ENCODE measurements at regions not wholly inside any gene's neighbourhood (a gene's known extent, or its start where the extent isn't known, plus 50 kb on each side); places are given as distances from the start of the nearest gene placed in this dataset.

DNA sequence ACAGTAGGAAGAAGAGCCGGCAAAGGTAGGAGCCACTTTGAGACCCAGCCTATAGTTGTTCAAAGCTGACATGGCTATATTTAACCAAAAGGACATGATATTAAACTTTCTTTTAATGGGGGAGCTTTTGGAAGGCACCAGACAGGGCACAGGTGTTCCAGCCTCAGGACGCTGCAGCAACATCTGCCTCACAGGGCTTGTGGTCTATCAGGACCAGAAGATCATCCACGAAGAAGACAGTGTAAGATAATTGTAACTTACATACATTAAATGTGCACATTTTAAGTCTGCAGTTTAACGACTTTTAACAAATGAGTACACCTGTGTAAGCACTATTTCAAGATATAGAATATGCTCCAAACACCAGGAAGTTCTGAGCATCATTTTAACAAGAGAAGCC, 168.2 kb upstream of the PMEPA1 start:
- DNase-seq (ENCODE audit: low read depth in 2 of 2) = no peak

DNA sequence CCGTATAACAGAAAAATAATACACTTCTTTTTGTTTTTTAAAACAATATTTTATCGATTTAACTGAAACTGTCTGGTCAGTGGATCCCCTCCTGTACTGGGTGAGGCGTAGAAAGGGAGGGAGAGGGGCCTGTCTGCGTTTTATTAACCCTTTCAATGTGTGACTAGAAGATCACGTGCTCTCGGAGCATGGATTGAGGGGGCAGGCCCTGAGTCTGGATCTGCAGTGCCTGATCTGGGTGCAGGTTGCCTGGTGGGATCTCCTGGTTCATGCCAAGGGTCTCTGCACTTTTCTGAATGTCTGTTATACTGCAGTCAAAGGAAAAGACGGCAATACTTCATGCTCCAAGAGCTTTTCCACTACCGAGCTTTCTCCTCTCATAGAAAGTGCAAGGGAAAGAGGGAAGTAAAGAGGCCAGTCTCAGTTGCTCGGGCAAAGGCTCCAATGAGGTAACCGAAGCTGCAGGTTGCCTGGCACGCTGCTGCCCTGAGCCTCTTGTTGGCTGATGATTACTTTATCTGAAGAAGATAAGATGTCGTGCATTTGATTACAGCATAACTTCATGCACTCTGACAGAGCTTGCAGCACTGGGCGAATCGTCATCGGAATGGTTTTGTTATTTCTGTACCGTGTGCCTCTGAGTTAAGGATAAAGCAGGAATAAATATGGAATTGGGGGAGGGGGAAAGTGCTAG, 167.5 kb upstream of the PMEPA1 start:
- no peak for DNase-seq (ENCODE audit: low read depth in 2 of 2)

DNA sequence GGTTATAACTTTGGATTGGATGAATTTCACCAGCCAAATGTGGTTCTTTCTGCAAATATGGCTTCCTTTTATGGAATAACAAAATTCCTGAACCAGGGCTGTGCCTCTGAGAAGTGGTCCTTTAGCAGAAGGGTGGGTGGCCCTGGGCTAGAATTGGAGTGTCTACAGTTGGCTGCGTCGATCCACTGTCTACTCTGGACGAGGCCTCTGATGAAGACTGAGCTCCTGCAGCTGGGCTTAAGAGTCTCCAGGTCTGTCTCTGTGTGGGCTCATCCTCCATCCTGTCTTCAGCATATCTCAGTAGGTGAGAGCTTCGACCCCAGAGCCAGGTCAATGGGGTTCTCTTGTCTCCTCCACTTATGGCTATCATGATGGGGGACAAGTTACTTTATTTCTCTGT, 166.3 kb upstream of the PMEPA1 start:
- DNase-seq (ENCODE audit: low read depth in 2 of 2) = no peak

DNA sequence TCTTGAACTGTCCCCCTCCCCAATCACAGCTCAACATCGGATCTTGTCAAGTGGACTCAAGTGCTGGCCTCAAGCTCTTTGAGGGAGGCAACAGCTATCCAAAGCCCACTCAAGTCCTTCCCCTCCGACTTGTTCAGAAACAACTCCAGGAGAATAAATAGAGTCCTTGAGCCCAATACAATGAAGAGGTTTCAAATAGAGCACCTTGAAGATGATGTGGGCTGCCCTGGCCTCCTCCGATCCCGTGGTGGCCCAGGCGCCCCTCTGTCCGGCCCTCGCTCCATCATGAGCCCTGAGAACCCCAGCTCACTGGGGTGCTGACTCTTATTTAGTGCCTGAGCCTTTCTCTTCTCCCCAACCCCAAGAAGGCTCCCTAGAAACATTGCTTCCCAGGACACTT, 164.3 kb upstream of the PMEPA1 start:
- no peak for DNase-seq (ENCODE audit: low read depth in 2 of 2)

DNA sequence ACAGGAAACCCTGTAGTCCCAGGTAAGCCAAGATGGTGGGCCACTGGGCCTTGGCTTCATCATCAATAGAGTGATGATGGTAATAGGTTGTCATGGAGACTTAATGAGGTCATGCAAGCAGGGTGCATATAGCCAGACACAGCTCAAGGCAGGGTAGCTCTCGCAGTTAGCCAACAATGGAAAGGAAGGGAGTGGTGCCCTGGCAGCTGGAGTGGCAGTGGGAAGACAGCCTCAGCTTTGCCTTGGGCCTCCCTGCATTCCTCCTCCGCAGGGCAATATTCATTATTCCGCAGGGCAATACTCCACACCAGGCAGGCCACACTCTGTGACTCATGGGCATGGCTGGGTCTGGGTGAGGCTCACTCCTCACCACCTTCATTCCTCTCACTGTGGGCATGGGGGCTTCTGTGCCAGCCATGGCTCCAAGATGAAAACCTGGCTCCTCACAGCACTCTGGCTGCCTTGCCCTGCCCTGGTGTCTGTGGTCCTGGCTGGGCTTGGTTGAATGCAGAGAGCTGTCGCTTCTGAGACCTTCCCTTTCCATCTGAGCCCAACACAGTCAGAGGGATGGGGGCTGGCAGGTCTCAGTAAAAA, 163.1 kb upstream of the PMEPA1 start:
- DNase-seq (ENCODE audit: low read depth in 2 of 2) = no peak

DNA sequence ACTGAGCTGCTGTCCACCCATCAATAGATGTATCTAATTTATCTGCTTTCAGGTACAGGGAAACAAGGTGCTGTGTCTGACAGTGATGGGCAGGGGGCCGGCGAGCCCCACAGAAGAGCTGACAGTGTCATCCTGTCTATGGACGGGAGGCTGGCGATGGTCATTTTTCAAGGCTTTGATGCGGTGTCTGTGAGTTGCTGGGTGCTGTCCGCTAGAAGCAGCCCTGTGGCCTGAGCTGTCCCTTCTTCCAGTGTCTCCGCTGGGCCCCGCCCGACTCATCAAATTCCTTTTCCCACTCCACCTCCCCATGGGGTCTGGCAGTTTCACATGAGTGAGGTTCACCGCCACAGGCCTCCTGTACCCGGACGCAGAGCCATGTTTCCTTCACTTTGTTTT, 161.4 kb upstream of the PMEPA1 start:
- DNase-seq (ENCODE audit: low read depth in 2 of 2) = no peak

DNA sequence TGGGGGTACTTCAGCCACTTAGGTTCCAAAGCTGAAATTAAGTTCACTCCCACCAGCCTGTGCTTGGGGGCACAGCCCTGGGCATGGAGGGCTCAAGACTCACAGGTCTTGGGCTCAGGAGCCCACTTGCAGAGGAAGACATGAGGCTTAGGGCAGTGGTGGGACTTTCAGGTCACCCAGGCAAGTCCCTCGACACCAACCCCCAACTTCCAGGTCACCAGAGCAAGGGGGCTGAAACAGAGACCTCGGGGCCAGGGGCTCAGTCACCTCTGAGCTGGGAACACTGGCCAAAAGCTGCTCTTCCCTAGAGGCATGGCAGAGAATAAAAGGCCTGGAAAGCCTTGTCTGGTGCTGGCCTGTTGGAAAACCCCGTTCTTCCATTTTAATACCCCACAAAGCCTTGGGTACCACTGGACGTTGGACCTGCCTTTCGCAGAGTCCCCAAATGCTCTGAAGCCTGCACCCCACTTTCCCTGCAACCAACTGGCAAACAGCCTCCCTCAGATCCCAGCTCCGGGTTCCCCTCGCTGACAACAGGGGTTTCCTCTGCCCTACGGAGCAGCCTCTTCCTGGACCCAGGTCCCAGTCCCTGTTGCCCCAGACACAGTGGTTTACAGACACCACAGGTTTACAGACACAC, 160.9 kb upstream of the PMEPA1 start:
- no peak for DNase-seq (ENCODE audit: low read depth in 2 of 2)

DNA sequence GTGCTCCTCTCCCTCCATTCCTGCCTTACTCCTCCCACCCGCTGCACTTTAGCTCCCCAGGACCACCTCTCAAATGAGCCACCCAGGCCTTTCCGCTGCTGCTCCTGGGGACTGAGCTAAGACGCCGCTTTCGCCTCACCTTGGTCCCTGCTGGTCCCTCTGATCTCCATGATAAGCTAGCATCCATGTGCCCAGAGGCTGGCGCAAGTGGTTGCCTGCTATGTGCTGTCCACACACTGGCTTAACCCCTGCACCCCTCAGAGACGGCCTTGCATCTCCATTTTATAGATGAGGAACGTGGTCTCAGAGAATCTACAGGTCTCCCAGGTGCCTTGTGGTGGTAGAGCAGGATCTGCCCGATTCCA, 160.1 kb upstream of the PMEPA1 start:
- DNase-seq (ENCODE audit: low read depth in 2 of 2) = no peak

DNA sequence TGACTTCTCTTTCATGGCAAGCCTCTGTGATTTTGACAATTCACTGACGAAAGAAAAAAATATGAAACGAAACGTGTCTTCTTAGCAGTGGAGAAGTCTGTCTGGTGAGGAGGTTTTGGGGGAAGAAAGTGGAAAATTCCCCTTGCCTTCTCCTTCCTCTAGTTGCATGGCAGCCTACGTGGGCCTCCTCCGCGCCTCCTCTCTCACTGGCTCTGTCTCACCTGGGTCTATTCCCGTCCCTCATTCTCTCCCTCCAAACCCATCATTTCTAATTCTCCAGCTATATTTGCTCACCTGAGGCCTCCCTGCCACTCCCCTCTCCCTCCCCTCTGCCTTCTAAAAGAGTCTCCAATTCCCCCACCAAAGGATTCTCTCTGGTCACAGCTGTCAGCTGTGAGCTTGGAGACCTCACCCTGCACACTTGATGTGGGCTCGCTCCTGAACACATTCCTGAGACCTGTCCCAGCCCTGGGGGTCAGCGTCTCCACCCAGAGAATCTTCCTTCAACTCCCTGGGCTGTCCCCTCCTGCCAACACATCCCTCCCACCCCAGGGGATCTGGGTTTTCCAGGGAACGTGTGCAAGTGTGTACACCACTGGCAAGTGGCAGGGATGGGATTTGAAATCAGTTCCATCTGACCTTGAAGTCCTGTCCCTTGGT, 159.6 kb upstream of the PMEPA1 start:
- no peak for DNase-seq (ENCODE audit: low read depth in 2 of 2)

DNA sequence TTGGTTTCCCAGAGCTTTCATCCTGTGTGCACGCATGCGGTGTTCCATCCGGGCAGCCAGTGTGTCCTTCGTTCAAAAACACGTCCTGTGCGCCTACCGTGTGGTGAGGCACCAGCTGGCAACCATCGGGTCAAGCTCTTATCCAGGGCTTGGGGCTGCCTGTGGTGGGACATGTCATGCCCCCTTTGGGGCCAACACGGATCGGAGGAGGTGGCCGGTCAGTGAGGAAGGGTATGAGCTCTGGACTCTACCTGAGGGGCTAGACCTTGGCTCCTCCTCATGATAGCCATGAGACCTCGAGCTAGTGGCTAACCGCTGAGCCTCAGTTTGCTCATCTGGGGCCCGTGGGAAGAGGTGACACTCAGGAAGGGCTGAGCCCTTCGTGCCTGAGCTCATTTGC, 158.5 kb upstream of the PMEPA1 start:
- DNase-seq (ENCODE audit: low read depth in 2 of 2) = no peak

DNA sequence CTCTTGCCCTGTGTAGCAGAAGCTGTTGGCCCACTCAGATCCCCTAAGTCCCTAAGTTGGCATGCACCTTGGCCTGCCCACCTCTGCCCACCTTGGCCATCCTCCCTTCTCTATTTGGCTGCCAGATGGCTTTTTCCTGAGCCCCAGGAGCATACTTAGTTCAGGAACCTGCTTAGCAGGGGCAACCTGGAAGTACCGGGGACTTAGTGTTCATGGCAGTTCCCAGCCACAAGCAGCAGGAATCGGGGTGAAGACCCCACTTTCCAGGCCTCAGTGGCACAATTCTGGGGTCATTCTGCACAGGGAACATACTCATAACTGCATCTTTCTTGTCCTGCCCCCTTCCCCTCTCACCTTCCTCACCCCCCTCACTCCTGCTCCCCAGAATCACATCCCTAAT, 158.0 kb upstream of the PMEPA1 start:
- DNase-seq (ENCODE audit: low read depth in 2 of 2) = no peak

DNA sequence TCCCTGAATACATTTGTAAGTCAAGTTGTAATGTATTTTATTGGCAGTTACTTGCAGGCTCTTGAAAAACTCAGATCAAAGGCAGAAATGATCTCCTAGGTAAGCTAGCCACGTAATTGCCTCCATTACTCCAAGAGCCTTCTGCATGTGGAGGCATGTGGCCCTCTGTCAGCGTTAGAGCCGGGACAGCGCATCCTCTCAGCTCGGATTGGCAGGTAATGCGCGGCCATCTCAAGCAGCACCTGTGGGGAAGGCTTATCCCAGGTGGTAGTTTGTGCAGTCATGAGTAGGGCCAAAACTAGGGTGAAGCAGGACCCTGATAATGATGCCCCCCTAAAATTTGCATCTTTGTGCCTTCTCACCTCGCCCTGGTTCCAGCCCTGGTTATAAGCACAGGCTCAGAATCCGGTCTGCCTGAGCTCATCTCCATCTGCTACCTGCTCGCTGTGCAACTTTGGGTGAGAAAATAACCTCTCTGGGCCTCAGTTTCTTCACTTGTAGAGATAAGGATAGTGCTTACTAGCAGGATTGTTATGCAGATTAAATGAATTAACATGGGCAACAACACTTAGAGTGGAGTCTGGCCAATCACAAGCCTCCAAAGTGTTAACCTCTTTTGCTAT, 157.5 kb upstream of the PMEPA1 start:
- no peak for DNase-seq (ENCODE audit: low read depth in 2 of 2)

DNA sequence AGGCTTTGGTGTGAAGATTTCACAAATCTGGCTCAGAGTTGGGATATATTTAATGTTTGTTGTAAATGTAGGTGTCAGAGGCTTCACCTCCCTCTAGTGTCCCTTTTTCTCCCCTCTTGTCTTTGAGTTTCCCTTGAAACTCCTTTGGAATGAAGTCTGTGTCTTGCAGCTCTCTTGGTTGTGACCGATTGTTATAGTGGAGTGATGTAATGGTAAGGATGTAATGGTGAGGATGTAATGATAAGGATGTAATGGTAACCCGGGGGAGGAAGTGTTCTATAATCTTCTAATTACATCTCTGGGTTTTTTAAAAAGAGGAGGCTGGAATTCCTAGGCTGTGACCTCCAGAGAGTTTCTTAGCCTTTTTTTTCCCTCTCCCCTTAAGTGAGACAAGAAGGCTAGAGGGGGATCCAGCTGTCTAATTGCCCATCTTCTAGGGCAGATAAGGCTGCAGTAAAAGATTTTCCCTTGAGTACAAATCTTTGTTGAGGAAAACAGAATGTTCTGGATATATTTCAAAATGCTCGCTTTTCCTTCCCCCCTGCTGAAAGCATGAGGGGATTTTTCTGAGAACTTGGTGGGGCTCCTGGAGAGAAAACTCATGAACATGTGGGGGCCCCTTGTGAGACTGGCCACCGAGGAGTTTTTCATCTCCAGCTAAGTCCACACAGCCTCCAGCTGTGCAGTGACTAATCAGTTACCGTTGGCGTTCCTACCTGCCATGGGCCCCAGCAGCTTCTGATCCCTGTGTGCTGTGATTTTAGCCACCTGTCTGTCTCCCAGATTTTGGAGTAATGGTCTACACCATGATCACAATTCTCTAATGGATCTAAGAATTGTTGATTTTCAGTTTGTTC, 156.7 kb upstream of the PMEPA1 start:
- DNase-seq (ENCODE audit: low read depth in 2 of 2) = no peak

DNA sequence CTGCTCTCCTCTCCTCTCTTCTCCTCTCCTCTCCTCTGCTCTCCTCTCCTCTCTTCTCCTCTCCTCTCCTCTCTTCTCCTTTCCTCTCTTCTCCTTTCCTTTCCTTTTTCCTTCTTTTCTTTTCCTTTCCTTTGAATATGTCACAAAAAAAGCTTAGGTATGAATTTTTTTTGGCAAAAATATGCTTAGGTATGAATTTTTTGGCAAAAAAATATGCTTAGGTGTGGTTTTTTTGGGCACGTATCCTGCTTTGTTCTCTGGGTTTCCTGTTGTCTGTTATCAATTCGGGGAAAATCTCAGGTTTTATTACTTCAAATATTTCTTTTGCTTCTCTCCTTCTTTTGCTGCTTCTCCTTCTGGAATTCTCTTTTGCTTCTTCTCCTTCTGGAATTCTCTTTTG, 155.5 kb upstream of the PMEPA1 start:
- DNase-seq (ENCODE audit: low read depth in 2 of 2) = no peak

DNA sequence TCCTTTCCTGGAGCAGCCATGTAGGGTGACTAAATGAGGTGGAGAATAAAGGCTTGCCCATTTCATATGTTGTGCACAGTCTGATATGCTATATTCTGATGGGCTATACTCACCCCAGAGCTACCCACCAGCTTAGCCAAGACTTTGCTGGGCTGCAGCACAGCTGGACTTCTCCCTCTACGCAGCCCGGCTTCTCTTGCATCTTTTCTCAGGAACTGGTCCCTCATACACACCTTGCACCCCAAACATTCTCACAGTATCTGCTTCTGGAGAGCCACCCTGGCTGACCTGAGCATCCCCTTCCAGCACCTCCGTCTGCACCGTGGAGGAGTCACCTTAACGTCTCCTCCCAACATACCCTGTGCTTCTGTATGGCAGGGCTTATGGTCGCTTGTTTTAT, 150.8 kb upstream of the PMEPA1 start:
- no peak for DNase-seq (ENCODE audit: low read depth in 2 of 2)

DNA sequence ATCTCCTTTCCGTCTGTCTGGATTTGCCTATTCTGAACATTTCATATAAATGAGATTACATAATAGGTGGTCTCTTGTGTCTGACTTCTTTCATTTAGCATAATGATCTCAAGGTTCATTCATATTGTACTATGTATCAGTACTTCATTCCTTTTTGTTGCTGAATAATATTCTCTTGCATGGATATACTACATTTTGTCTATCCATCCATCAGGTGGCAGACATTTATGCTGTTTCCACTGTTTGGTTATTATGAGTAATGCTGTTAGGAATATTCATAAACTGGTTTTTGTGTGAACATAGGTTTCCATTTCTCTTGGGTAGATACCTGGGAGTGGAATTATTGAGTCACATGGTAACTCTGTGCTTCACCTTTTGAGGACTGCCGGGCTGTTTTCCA, 148.2 kb upstream of the PMEPA1 start:
- no peak for DNase-seq (ENCODE audit: low read depth in 2 of 2)

DNA sequence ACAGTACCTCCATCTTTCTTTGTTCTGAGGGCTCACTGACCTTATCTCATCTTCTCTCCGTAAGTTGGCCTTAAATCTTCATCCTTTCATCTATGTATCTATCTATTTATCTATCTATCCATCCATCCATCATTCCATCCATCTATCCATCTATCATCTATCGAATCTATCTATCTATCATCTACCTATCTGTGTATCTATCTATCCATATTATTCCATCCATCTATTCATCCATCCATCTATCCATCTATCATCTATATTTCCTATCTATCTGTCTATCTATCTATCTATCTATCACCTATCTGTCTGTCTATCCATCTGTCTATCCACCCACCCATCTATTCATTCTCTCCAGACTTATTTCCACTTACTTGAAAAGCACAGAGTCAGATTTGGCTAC, 147.3 kb upstream of the PMEPA1 start:
- DNase-seq (ENCODE audit: low read depth in 2 of 2) = no peak

DNA sequence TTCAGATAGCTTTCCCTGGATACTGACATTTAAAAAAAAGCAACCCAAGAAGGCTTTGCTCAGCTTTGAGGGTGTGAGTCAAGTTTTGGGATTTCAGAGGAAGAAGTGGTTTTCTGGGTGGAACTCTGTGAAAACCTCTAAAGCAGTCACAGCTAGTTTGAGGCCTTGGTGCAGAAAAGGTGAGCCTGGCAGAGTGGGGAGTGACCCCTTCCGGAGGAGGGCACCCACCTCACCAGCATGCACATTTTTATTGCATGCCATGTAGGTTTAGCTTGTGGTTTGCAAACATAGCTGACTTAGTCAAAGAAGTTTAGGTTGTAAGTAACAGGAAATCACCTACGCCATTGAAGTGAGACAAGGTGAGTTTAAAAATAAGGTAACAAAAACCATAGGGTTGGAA, 146.8 kb upstream of the PMEPA1 start:
- no peak for DNase-seq (ENCODE audit: low read depth in 2 of 2)

DNA sequence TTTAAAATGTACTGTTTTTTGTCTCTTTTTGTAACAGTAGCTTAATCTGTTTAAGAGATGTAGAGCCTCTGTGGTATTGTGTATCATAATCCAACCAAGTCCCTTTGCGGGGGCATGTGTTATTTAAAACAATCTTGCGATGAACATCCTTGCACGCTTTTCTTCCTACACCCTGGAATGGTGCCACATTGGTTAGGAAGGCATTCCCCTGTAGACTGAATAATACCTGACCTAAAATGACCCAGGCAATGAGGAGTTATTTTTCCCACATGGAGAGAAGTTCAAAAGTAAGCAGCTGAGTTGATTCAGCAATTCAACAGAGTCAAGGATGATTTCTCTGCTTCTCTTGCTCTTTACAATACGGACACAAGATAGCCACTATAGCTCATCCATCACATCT, 142.0 kb upstream of the PMEPA1 start:
- DNase-seq (ENCODE audit: low read depth in 2 of 2) = no peak

DNA sequence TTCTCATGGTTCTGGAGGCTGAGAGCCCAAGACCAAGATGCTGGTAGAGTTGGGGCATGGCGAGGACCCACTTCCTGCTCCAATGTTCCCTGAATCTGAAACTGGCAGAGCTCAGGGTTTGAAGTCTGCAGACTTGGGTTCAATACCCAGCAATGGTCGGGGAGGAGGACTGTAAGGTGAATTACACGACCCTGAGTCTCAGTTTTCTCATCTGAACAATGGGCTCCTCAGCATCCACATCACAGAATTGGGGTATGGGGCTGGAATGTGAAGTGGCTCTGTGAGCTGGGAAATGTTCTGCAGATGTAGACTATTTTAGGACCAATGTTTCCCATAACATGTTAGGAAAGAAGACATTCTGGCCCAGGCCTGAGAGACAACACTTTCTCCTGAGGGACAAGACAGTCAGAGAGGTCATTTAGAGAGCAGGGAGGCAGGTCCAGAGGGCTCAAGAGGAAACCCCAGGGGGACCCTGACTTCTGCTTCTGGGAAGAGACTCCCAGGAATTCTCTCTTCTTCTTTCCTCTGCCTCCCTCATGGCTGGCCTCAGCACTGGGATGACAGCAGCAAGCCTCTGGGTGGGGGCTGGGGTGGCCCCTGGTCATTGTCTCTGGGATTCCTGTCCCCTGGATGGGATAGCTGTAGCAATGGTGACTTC, 141.3 kb upstream of the PMEPA1 start:
- DNase-seq (ENCODE audit: low read depth in 2 of 2) = no peak

DNA sequence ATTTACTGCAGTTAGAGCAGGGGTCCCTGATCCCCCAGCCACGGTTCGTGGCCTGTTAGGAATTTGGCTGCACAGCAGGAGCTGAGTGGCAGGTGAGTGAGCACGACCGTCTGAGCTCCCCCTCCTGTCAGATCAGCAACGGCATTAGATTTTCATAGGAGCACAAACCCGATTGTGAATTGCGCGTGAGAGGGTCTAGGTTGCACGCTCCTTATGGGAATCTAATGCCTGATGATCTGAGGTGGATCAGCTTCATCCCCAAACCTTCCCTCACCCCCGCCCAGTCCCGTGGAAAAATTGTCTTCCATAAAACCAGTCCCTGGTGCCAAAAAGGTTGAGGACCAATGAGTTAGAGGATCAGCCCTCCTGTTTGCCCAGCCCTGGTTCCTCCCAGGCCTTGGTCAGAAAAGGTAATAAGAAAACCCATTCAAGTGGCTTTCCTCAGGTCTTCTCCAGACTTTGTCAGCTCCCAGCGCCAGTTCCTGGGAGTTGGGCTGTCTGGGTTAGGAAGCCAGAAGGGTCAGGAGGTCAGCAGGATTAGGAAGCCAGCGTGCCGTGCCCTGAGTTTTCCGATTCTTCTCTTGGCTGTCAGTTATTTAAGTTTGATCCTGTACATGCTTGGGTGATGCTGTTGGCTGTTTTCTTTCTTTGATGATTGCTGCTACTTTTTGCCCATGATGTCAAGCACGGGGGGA, 139.9 kb upstream of the PMEPA1 start:
- no peak for DNase-seq (ENCODE audit: low read depth in 2 of 2)

Data from stimulated activated CD8-positive, alpha-beta memory T cell treated with anti-CD3 and anti-CD28 coated beads, Interleukin-7, amount 100 ng/mL, for 1 hour (primary cell).